Vagina (tissue), 2 donors: ENCODE measurements at regions not wholly inside any gene's neighbourhood (a gene's known extent, or its start where the extent isn't known, plus 50 kb on each side); places are given as distances from the start of the nearest gene placed in this dataset.

ENCODE experiments used
- POLR2A ChIP-seq, 2 donors: fragments of 450-650 bp; IDR thresholded peaks; one replicate each; pipeline ENCODE4 v1.6.1; 2017; ENCODE audit warnings: antibody characterized with exemption in 2 of 2, mild to moderate bottlenecking in 2 of 2, moderate library complexity in 2 of 2
- TF ChIP-seq, protein P1 (sequence below), 3 experiments: fragments of 450-650 bp in 2 of 3; fragments of 200-600 bp in 1 of 3; sonication (generic) in 1 of 3; IDR thresholded peaks; one replicate each; pipeline ENCODE4 v1.5.1; 2017 to 2019; ENCODE audit warnings: antibody characterized with exemption in 3 of 3, mild to moderate bottlenecking in 2 of 3, moderate library complexity in 2 of 3

DNA sequence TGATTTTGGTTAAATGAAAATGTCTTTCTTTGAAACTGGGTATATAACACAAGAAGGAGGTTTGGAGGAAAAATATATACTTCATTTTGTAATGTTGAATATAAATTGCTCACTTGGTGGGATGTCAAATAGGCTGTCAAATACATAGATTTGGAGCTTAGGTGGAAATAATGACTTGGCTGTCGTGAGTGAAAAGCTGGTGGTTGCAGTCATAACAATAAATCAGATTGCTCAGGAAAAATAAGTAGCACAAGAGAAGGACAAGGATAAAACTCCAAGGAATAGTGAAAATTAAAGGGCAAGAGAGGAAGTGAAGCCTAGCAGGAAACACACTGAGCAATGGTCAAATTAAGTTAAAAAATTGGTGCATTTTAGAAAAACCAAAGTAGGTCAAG lies 253.0 kb upstream of the ANKRD50 start:
- TF ChIP-seq, protein P1, sequence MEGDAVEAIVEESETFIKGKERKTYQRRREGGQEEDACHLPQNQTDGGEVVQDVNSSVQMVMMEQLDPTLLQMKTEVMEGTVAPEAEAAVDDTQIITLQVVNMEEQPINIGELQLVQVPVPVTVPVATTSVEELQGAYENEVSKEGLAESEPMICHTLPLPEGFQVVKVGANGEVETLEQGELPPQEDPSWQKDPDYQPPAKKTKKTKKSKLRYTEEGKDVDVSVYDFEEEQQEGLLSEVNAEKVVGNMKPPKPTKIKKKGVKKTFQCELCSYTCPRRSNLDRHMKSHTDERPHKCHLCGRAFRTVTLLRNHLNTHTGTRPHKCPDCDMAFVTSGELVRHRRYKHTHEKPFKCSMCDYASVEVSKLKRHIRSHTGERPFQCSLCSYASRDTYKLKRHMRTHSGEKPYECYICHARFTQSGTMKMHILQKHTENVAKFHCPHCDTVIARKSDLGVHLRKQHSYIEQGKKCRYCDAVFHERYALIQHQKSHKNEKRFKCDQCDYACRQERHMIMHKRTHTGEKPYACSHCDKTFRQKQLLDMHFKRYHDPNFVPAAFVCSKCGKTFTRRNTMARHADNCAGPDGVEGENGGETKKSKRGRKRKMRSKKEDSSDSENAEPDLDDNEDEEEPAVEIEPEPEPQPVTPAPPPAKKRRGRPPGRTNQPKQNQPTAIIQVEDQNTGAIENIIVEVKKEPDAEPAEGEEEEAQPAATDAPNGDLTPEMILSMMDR (IDR thresholded peaks at IDR 0.05), result no peak
- TF ChIP-seq POLR2A (IDR thresholded peaks at IDR 0.05), result no peak
